Kidney (tissue), 13 donors: ENCODE measurements at regions not wholly inside any gene's neighbourhood (a gene's known extent, or its start where the extent isn't known, plus 50 kb on each side); places are given as distances from the start of the nearest gene placed in this dataset.

Source experiments
- DNase-seq, 5 donors: peaks; one replicate each; pipeline ENCODE4 v3.0.0-alpha.2; 2013 to 2020
- FAIRE-seq: peaks from 2 replicates; lab custom pipeline; 2012; peaks lifted over from hg19 to GRCh38; lab: Jason Lieb, UNC
- H3K27ac ChIP-seq, 2 donors: one replicate each; pipeline ENCODE4 v1.7.0; 2013; ENCODE audit warnings: low read depth in 2 of 2, low read length in 2 of 2, inconsistent platforms in 1 of 2
- H3K27me3 ChIP-seq: one replicate; pipeline ENCODE4 v1.7.1; 2013; ENCODE audit warnings: low read length, inconsistent platforms; ENCODE audit not compliant: control insufficient read depth, insufficient read depth
- H3K36me3 ChIP-seq, 3 donors: one replicate each; pipeline versions ENCODE4 v1.7.0 to v1.7.1; 2013; ENCODE audit warnings: low read length in 3 of 3, control low read depth in 1 of 3, inconsistent platforms in 1 of 3; ENCODE audit not compliant: insufficient read depth in 3 of 3, control insufficient read depth in 2 of 3
- H3K4me1 ChIP-seq, 3 donors: one replicate each; pipeline versions ENCODE4 v1.7.0 to v1.7.1; 2013; ENCODE audit warnings: low read length in 3 of 3, inconsistent platforms in 1 of 3, low read depth in 1 of 3; ENCODE audit not compliant: control insufficient read depth in 2 of 3, insufficient read depth in 2 of 3
- H3K4me3 ChIP-seq, 3 donors: one replicate each; pipeline versions ENCODE4 v1.7.0 to v1.8.1; 2013; ENCODE audit warnings: low read length in 3 of 3, control low read depth in 1 of 3, inconsistent platforms in 1 of 3
- H3K9ac ChIP-seq, 3 donors: one replicate each; pipeline versions ENCODE4 v1.7.0 to v1.7.1; 2013; ENCODE audit warnings: low read length in 3 of 3, control low read depth in 1 of 3, inconsistent platforms in 1 of 3
- H3K9me3 ChIP-seq, 3 donors: one replicate each; pipeline versions ENCODE4 v1.7.0 to v1.7.1; 2013; ENCODE audit warnings: low read length in 3 of 3, control low read depth in 1 of 3, inconsistent platforms in 1 of 3; ENCODE audit not compliant: control insufficient read depth in 2 of 3, insufficient read depth in 1 of 3
- CTCF ChIP-seq: IDR thresholded peaks from 3 replicates; pipeline ENCODE4 v1.5.1; 2012; ENCODE audit warnings: mild to moderate bottlenecking, moderate library complexity, borderline replicate concordance; ENCODE audit not compliant: insufficient read depth; ENCODE audit errors: extremely low read depth
- intact Hi-C: fragments of 100-400 bp; cut with DNase I; formaldehyde crosslinking; loops from one replicate; pipeline ENCODE4 v1.11.1; 2022
- donor health status: control.
- donor health status: control.
- donor health status: control.
- donor health status: control.
- donor health status: control.
- donor health status: DM: yes; HTN: yes; CAD: no.
- donor health status: Normal renal cell carcinoma (clear cell type).

GRCh38 chr4:133775881-133776280 lies 425.7 kb downstream of the PABPC4L start:
- DNase-seq, result no peak
- Histone ChIP-seq H3K27ac (no peak overlapping the region), H3K9me3 (peaks cover 0 to 3% (median 0%) of the 10 kb centered on the region in 3 donors), H3K36me3 (no peaks in the 10 kb centered on the region), H3K4me1 (no peaks in the 10 kb centered on the region), H3K4me3 (no peak overlapping the region), H3K27me3 (no peaks in the 10 kb centered on the region), H3K9ac (no peak overlapping the region)
- FAIRE-seq, result no peak
- intact Hi-C loops, result no loop called here
- TF ChIP-seq CTCF, result no peak

GRCh38 chr4:133775469-133775868 lies 426.1 kb downstream of the PABPC4L start:
- no peak for FAIRE-seq
- Histone ChIP-seq H3K27me3 (no peaks in the 10 kb centered on the region), H3K36me3 (no peaks in the 10 kb centered on the region), H3K27ac (no peak overlapping the region), H3K9ac (no peak overlapping the region), H3K4me1 (no peaks in the 10 kb centered on the region), H3K4me3 (no peak overlapping the region), H3K9me3 (peaks cover 0 to 3% (median 0%) of the 10 kb centered on the region in 3 donors)
- DNase-seq, result no peak
- intact Hi-C loops, result no loop called here
- no peak for TF ChIP-seq CTCF

- Histone ChIP-seq H3K4me3 (no peak overlapping the region), H3K36me3 (no peaks in the 10 kb centered on the region), H3K27ac (no peak overlapping the region), H3K9ac (no peak overlapping the region), H3K4me1 (no peaks in the 10 kb centered on the region), H3K9me3 (no peaks in the 10 kb centered on the region), H3K27me3 (no peaks in the 10 kb centered on the region)
- no peak for TF ChIP-seq CTCF
- FAIRE-seq (no peak), DNase-seq (peak in 1 of 5 donors; percentile 38)
- intact Hi-C loops, result no loop called here
Measured at GRCh38 chr4:133759428-133759827, 442.2 kb downstream of the PABPC4L start.

GRCh38 chr4:133741766-133742165 lies 459.8 kb downstream of the PABPC4L start:
- no peak overlapping the region for H3K9ac ChIP-seq
- no peaks in the 10 kb centered on the region for H3K36me3 ChIP-seq
- DNase-seq (no peak), FAIRE-seq (no peak)
- no peaks in the 10 kb centered on the region for H3K4me1 ChIP-seq
- intact Hi-C loops, result no loop called here
- no peaks in the 10 kb centered on the region for H3K27me3 ChIP-seq
- H3K27ac ChIP-seq, result no peak overlapping the region
- no peaks in the 10 kb centered on the region for H3K9me3 ChIP-seq
- H3K4me3 ChIP-seq, result no peak overlapping the region
- no peak for TF ChIP-seq CTCF
